Stimulated activated effector memory CD8-positive, alpha-beta T cell treated with anti-CD3 and anti-CD28 coated beads, Interleukin-12 subunit alpha, Interleukin-12 subunit beta, amount 100 ng/mL, for 72 hours (primary cell): ENCODE measurements at regions not wholly inside any gene's neighbourhood (a gene's known extent, or its start where the extent isn't known, plus 50 kb on each side); places are given as distances from the start of the nearest gene placed in this dataset.
A peak's percentile ranks its signal among the peaks of the same experiment; 100 is the strongest.

Experiments used
- ATAC-seq: fragments of 150-1000 bp; cut with Tn5 transposase; 2 replicates; pipeline ENCODE4 v1.10.0; 2021
- DNase-seq, 2 donors: peaks; one replicate each; pipeline ENCODE4 v3.0.0; 2021 to 2022; ENCODE audit warnings: low spot score in 2 of 2
- H3K27ac Mint-ChIP-seq: one replicate; pipeline ENCODE4 v1.8.0; 2022; ENCODE audit warnings: mild to moderate bottlenecking, mixed read lengths
- H3K36me3 Mint-ChIP-seq: one replicate; pipeline ENCODE4 v1.8.0; 2022; ENCODE audit warnings: mild to moderate bottlenecking, mixed read lengths
- H3K4me1 Mint-ChIP-seq: one replicate; pipeline ENCODE4 v1.8.0; 2022; ENCODE audit warnings: mixed read lengths
- H3K4me3 Mint-ChIP-seq: one replicate; pipeline ENCODE4 v1.8.0; 2022; ENCODE audit warnings: mild to moderate bottlenecking, mixed read lengths
- H3K9me3 Mint-ChIP-seq: one replicate; pipeline ENCODE4 v1.8.0; 2022; ENCODE audit warnings: mixed read lengths

DNA sequence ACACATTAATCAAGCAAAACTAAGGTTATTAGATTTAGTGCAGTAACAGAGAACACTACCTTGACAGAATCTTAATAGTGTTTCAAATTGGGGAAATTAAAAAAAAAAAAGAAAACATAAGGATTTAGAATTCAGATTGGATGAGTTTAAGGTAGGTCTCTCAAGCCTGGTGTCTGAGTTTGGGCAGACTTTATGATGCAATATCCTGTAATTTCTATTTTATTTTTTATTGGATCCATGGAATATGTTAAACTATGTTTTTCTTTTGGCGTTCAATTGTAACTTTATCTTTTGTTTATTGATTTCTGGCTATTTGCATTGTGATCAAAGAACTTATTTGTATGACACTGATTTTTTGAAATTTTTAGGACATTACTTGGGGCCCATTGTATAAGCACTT lies 394.1 kb upstream of the NETO1 start:
- Mint-ChIP-seq H3K9me3 (peaks cover 8% of the 10 kb centered on the region), H3K4me3 (no peak overlapping the region), H3K27ac (no peak overlapping the region), H3K36me3 (no peaks in the 10 kb centered on the region), H3K4me1 (no peaks in the 10 kb centered on the region)
- ATAC-seq, result no peak
- DNase-seq, result no peak

- H3K27ac Mint-ChIP-seq, result no peak overlapping the region
- H3K36me3 Mint-ChIP-seq, result no peaks in the 10 kb centered on the region
- peaks cover 8% of the 10 kb centered on the region for H3K9me3 Mint-ChIP-seq
- no peaks in the 10 kb centered on the region for H3K4me1 Mint-ChIP-seq
- ATAC-seq (no peak), DNase-seq (no peak)
- H3K4me3 Mint-ChIP-seq, result no peak overlapping the region
Observed at GRCh38 chr18:73261243-73261642, 393.5 kb upstream of the NETO1 start.

DNA sequence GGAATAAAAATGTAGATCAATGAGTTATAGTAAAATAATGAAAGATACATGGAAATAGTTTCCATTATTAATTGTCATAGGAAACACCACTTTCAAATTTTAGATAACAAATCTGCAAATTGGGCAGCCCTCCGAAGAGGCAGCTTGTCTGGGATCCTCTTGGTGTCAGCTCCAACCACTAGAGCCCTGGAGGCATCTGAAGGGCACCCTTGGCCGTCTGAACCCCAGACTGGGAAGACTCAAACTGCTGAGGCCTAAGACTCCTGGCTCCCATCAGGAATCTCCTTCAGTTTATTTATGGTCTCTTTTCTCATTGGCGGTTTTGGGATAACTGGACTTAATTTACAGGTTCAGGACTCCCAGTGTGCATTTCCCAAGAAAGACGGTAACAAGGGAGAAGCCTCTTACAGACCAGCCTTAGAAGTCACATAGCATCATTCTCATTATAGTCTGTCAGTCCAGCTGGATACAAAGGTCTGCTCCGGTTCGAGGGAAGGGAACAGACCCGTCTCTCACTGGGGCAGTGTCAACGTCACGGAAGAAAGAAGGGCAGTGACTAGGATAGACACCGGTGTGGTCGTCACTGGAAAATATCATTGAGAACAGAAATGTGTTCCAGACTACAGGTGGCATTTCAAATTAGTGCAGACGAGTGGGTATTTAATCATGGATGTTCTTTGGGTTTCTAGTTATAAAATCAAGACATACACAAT lies 390.7 kb upstream of the NETO1 start:
- no peak for DNase-seq
- no peak overlapping the region for H3K4me3 Mint-ChIP-seq
- no peaks in the 10 kb centered on the region for H3K36me3 Mint-ChIP-seq
- ATAC-seq, result no peak
- H3K4me1 Mint-ChIP-seq, result no peaks in the 10 kb centered on the region
- H3K9me3 Mint-ChIP-seq, result peaks cover 11% of the 10 kb centered on the region
- H3K27ac Mint-ChIP-seq, result no peak overlapping the region

- Mint-ChIP-seq H3K4me1 (no peaks in the 10 kb centered on the region), H3K9me3 (peaks cover 15% of the 10 kb centered on the region), H3K4me3 (no peak overlapping the region), H3K36me3 (no peaks in the 10 kb centered on the region), H3K27ac (no peak overlapping the region)
- DNase-seq (no peak), ATAC-seq (no peak)
Observed at GRCh38 chr18:73254564-73254963, 386.8 kb upstream of the NETO1 start.

DNA sequence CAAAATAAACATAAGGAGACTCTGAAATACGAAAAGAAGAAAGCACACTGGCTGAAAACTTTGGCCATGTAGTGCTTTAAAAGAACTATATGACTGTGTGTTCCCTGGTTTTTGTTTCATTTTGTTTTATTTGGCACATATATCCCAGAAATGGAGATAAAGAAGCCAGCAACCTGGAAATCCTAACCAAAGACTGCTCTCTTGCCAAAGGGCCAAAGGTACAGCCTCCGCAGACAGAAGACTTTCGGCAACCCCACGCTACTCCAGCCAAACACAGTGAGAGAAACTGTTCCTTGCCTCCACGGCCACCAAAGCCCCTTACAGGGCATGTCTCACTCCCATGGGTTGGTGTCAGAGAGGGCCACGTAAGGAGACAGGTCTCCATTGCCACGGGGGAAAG lies 381.2 kb upstream of the NETO1 start:
- DNase-seq, result no peak
- H3K27ac Mint-ChIP-seq, result no peak overlapping the region
- H3K36me3 Mint-ChIP-seq, result no peaks in the 10 kb centered on the region
- H3K4me3 Mint-ChIP-seq, result no peak overlapping the region
- no peak for ATAC-seq
- peaks cover 32% of the 10 kb centered on the region for H3K9me3 Mint-ChIP-seq
- H3K4me1 Mint-ChIP-seq, result no peaks in the 10 kb centered on the region

DNA sequence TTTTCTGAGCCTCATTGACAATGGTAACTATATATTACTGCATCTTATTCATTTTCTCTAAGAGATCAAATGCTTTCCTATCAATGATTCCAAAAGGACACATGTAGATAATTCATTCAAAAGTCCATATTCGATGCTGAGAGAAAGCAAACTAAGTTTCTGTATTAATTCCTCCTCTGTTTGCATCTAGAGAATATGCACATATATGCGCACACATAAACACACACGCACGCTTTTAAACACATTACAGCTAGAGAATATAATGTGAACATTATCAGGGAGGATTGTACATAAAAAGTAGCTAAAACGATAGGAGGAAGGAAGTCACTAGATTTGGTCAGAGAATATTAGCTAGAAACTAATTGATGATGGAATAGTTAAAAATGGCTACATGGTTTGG lies 379.0 kb upstream of the NETO1 start:
- DNase-seq, result no peak
- H3K4me3 Mint-ChIP-seq, result no peak overlapping the region
- H3K4me1 Mint-ChIP-seq, result no peaks in the 10 kb centered on the region
- H3K36me3 Mint-ChIP-seq, result no peaks in the 10 kb centered on the region
- ATAC-seq, result no peak
- peaks cover 28% of the 10 kb centered on the region for H3K9me3 Mint-ChIP-seq
- no peak overlapping the region for H3K27ac Mint-ChIP-seq

- Mint-ChIP-seq H3K4me1 (no peaks in the 10 kb centered on the region), H3K27ac (no peak overlapping the region), H3K9me3 (peaks cover 28% of the 10 kb centered on the region), H3K4me3 (no peak overlapping the region), H3K36me3 (no peaks in the 10 kb centered on the region)
- no peak for ATAC-seq
- DNase-seq, result no peak
Observed at GRCh38 chr18:73245345-73245744, 377.6 kb upstream of the NETO1 start.

GRCh38 chr18:73244401-73244800 lies 376.6 kb upstream of the NETO1 start:
- no peak for DNase-seq
- H3K4me3 Mint-ChIP-seq, result no peak overlapping the region
- no peaks in the 10 kb centered on the region for H3K36me3 Mint-ChIP-seq
- H3K4me1 Mint-ChIP-seq, result no peaks in the 10 kb centered on the region
- ATAC-seq, result no peak
- no peak overlapping the region for H3K27ac Mint-ChIP-seq
- H3K9me3 Mint-ChIP-seq, result peaks cover 28% of the 10 kb centered on the region

DNA sequence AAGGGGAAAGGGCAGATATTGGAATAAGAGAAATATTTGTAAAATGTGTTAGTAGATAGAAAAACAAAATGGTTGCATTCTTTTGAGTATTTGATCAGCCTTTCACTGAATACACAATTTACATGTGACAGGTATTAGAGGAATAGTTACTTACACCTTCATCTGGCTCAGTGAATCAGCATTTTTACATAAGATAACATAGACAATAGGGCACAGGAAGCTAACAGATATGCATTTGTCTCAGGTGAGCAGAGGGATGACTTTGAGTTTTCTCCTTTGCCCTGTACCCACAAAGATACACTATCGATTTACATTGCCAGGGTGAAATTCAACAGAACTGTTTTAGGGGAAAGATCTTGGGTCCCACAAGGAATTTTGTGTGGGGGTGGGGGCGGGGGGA lies 373.1 kb upstream of the NETO1 start:
- H3K27ac Mint-ChIP-seq, result no peak overlapping the region
- no peak for ATAC-seq
- peaks cover 32% of the 10 kb centered on the region for H3K9me3 Mint-ChIP-seq
- no peak for DNase-seq
- H3K4me3 Mint-ChIP-seq, result no peak overlapping the region
- H3K36me3 Mint-ChIP-seq, result no peaks in the 10 kb centered on the region
- H3K4me1 Mint-ChIP-seq, result no peaks in the 10 kb centered on the region

DNA sequence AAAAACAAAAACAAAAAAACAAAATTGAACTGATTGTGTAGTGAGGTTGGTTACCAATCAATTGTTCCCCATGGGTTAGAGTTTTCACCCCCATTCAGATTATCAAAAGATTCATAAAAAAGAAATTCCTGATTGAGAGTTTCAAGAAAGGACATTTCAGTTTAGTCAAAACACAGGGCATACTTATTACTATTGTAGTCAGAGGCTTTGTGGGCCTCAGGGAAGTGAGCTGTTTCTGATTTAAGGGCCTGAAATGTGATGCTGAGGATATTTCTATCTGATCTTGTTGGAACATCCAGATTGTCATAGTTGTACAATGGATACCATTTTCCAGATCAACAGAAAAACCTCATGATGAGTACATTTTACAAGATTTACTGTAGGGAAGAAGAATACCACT lies 368.1 kb upstream of the NETO1 start:
- ATAC-seq (no peak), DNase-seq (no peak)
- H3K4me1 Mint-ChIP-seq, result no peaks in the 10 kb centered on the region
- H3K9me3 Mint-ChIP-seq, result peaks cover 17% of the 10 kb centered on the region
- no peak overlapping the region for H3K27ac Mint-ChIP-seq
- no peak overlapping the region for H3K4me3 Mint-ChIP-seq
- H3K36me3 Mint-ChIP-seq, result no peaks in the 10 kb centered on the region

DNA sequence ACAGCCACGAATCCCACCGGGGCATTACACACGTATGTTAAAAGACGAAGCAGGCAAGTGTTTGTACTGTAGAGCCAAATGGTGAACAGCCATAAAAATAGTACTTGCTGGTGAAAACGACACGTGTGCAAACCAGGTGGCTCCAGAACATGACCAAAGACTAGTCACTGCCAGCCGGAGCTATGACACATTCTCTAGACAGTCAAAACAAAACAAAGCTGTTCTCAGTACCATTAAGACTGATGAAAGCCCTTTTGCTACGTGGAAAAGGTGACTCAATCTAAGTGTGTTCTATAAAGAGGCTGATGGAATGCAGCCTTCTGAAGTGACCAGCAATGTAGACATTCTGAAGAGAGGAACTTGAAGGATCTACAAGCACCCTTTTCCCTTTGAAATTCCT lies 367.7 kb upstream of the NETO1 start:
- H3K4me3 Mint-ChIP-seq, result no peak overlapping the region
- DNase-seq (no peak), ATAC-seq (peak; percentile 46)
- peaks cover 17% of the 10 kb centered on the region for H3K9me3 Mint-ChIP-seq
- no peak overlapping the region for H3K27ac Mint-ChIP-seq
- no peaks in the 10 kb centered on the region for H3K4me1 Mint-ChIP-seq
- H3K36me3 Mint-ChIP-seq, result no peaks in the 10 kb centered on the region

- DNase-seq (no peak), ATAC-seq (no peak)
- H3K4me3 Mint-ChIP-seq, result no peak overlapping the region
- no peak overlapping the region for H3K27ac Mint-ChIP-seq
- H3K36me3 Mint-ChIP-seq, result no peaks in the 10 kb centered on the region
- H3K9me3 Mint-ChIP-seq, result peaks cover 11% of the 10 kb centered on the region
- H3K4me1 Mint-ChIP-seq, result no peaks in the 10 kb centered on the region
Observed at GRCh38 chr18:73232933-73233332, 365.1 kb upstream of the NETO1 start.

GRCh38 chr18:73220663-73221062 lies 352.9 kb upstream of the NETO1 start:
- Mint-ChIP-seq H3K4me3 (no peak overlapping the region), H3K27ac (no peak overlapping the region), H3K36me3 (no peaks in the 10 kb centered on the region), H3K4me1 (no peaks in the 10 kb centered on the region), H3K9me3 (peaks cover 14% of the 10 kb centered on the region)
- ATAC-seq (no peak), DNase-seq (no peak)

DNA sequence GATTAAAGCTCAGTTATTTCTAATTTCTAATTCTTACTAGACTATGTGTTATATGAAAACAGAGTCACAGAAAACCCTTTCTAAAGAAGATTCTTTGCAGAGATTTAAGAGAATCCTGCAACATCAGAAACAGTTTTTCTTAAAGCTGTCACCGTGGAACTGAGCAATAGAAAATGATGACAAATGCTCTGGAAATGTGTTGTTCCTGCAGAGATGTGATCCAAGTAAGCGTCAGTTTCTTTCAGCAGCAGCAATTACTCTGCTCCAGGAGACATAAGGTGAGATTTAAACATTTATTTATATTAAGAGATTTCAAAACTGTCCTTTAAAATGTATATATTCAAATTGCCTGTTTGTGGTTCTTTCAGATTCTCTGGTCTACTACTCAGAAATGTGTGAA lies 350.5 kb upstream of the NETO1 start:
- no peaks in the 10 kb centered on the region for H3K36me3 Mint-ChIP-seq
- peaks cover 18% of the 10 kb centered on the region for H3K9me3 Mint-ChIP-seq
- no peak for DNase-seq

DNA sequence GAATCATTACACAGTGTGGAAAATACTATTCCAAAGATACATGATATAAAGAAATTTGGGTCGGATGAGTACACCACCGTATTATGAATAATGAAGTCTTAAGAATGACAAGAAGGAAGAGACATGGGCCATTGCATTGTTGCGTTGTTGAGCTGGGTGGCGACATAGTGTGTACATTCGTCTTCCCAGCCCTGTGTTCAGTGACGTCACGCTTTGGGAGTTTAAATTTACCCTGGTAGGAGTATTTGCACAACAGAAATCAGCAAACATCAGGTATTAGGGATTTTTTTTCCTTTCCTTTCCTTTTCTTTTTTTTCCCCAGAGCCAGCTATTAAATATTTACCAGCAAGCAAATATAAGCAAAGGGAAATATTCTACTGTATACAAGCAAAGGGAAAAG lies 347.2 kb upstream of the NETO1 start:
- H3K27ac Mint-ChIP-seq, result no peak overlapping the region
- ATAC-seq (no peak), DNase-seq (no peak)

More for the DNA sequence above, 350.5 kb upstream of the NETO1 start:
- Mint-ChIP-seq H3K27ac (no peak overlapping the region), H3K4me3 (no peak overlapping the region), H3K4me1 (no peaks in the 10 kb centered on the region)
- ATAC-seq, result no peak

GRCh38 chr18:73212442-73212841 lies 344.7 kb upstream of the NETO1 start:
- ATAC-seq (no peak), DNase-seq (no peak)
- Mint-ChIP-seq H3K9me3 (peaks cover 20% of the 10 kb centered on the region), H3K36me3 (no peaks in the 10 kb centered on the region), H3K27ac (no peak overlapping the region), H3K4me1 (no peaks in the 10 kb centered on the region), H3K4me3 (no peak overlapping the region)

More for the DNA sequence above, 347.2 kb upstream of the NETO1 start:
- Mint-ChIP-seq H3K4me1 (no peaks in the 10 kb centered on the region), H3K36me3 (no peaks in the 10 kb centered on the region), H3K9me3 (peaks cover 20% of the 10 kb centered on the region), H3K4me3 (no peak overlapping the region)

DNA sequence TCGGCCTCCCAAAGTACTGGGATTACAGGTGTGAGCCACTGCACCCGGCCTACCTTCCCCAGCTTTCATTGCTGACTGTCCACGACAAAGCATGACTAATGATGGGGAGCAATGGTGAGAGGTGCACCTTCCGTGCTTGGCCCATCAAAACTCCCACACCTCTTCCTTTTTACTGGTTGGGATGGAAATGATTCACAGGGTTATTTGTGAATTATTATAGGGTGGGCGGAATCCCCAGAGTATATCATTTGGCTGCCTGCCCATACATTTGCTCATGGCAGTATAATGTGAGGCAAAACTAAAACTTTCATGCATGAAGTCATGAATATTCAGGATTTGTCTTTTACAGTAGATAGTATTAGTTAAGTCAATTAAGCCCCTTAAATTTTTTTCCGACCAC lies 334.2 kb upstream of the NETO1 start:
- ATAC-seq (no peak), DNase-seq (no peak)
- Mint-ChIP-seq H3K27ac (no peak overlapping the region), H3K4me1 (no peaks in the 10 kb centered on the region), H3K4me3 (no peak overlapping the region), H3K9me3 (peaks cover 3% of the 10 kb centered on the region), H3K36me3 (no peaks in the 10 kb centered on the region)
